ENCODE measurements at regions not wholly inside any gene's neighbourhood (a gene's known extent, or its start where the extent isn't known, plus 50 kb on each side); places are given as distances from the start of the nearest gene placed in this dataset.

DNA sequence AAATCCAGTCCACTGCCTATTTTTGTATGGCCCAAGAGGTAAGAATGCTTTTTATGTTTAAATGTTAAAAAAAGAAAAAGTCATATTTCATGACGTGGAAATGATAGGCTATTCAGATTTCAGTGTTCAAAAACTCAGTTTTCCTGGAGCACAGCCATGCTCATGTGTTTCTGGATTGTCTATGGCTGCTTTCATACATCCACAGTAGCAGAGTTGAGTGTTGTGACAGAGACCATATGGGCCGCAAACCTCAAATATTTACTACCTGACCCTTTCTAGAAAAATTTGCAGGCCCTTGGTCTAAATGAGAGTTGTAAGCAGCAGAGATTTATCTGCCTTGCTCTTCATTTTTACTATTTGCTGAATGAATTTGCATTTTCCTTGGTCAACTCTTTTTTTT is 264.1 kb downstream of the CBLN1 start:
- in situ Hi-C loops (cut with MboI; ENCODE audit: low pct_unique_long_range_greater_than_20kb, low sequenced_read_pairs, unreplicated experiment) = no loop called here
- no peak for DNase-seq (ENCODE audit: low spot score)

DNA sequence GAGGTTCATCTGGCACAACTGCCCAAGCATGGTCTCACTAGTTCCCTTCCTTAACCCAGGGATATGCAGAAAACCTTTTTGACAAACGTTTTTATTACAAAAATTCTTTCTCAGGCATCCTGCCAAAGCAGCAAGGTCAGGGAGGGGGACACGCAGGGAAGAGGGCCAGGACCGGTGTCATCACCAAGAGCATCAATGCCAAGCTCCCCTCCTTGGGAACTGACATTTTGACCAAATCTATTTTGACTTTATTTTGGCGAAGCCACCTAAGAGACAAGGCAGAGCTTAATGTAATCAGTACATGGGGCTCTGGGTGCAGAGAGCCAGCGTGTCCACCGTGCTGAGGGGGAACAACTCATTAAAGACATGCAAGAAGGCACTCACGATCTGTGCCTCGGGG is 265.2 kb downstream of the CBLN1 start:
- in situ Hi-C loops (cut with MboI; ENCODE audit: low pct_unique_long_range_greater_than_20kb, low sequenced_read_pairs, unreplicated experiment) = no loop called here
- TF ChIP-seq CTCF (IDR thresholded peaks at IDR 0.05; ENCODE audit: extremely low read depth, insufficient read depth, missing control alignments) = no peak

More for the DNA sequence above, 264.1 kb downstream of the CBLN1 start:
- TF ChIP-seq CTCF (IDR thresholded peaks at IDR 0.05; ENCODE audit: extremely low read depth, insufficient read depth, missing control alignments) = no peak

GRCh38 chr16:49015225-49015592 is 266.4 kb downstream of the CBLN1 start:
- no peak for DNase-seq (ENCODE audit: low spot score)
- in situ Hi-C loops (cut with MboI; ENCODE audit: low pct_unique_long_range_greater_than_20kb, low sequenced_read_pairs, unreplicated experiment) = no loop called here
- TF ChIP-seq CTCF (IDR thresholded peaks at IDR 0.05; ENCODE audit: extremely low read depth, insufficient read depth, missing control alignments) = no peak

More for the DNA sequence above, 265.2 kb downstream of the CBLN1 start:
- no peak for DNase-seq (ENCODE audit: low spot score)

- no peak for DNase-seq (ENCODE audit: low spot score)
- in situ Hi-C loops (cut with MboI; ENCODE audit: low pct_unique_long_range_greater_than_20kb, low sequenced_read_pairs, unreplicated experiment) = no loop called here
- no peak for TF ChIP-seq CTCF (IDR thresholded peaks at IDR 0.05; ENCODE audit: extremely low read depth, insufficient read depth, missing control alignments)
These were observed 267.1 kb downstream of the CBLN1 start for GRCh38 chr16:49014277-49015224.

- no peak for DNase-seq (ENCODE audit: low spot score)
These were observed 267.9 kb downstream of the CBLN1 start for GRCh38 chr16:49013727-49014080.

More at GRCh38 chr16:49013727-49014080, 267.9 kb downstream of the CBLN1 start:
- in situ Hi-C loops (cut with MboI; ENCODE audit: low pct_unique_long_range_greater_than_20kb, low sequenced_read_pairs, unreplicated experiment) = no loop called here
- no peak for TF ChIP-seq CTCF (IDR thresholded peaks at IDR 0.05; ENCODE audit: extremely low read depth, insufficient read depth, missing control alignments)
